ENCODE measurements at regions not wholly inside any gene's neighbourhood (a gene's known extent, or its start where the extent isn't known, plus 50 kb on each side); places are given as distances from the start of the nearest gene placed in this dataset.

- TF ChIP-seq YY1 (IDR thresholded peaks at IDR 0.05; ENCODE audit: insufficient read depth, insufficient read length): no peak
- TF ChIP-seq SUZ12 (IDR thresholded peaks at IDR 0.05; ENCODE audit: extremely low read depth, insufficient read depth, insufficient read length): no peak
- no peak for TF ChIP-seq ZNF274 (IDR thresholded peaks at IDR 0.05; ENCODE audit: low read depth, low read length)
Measured at GRCh38 chr4:187618701-187619281, 376.8 kb upstream of the ZFP42 start.

All from NT2/D1 (cell line).